NCI-H187 treated with DMSO at 0.1 percent for 48 hours (cell line): ENCODE measurements at regions not wholly inside any gene's neighbourhood (a gene's known extent, or its start where the extent isn't known, plus 50 kb on each side); places are given as distances from the start of the nearest gene placed in this dataset.

Experiments
- DNase-seq: peaks from one replicate; lab custom pipeline; 2025; lab: John Stamatoyannopoulos, UW

DNA sequence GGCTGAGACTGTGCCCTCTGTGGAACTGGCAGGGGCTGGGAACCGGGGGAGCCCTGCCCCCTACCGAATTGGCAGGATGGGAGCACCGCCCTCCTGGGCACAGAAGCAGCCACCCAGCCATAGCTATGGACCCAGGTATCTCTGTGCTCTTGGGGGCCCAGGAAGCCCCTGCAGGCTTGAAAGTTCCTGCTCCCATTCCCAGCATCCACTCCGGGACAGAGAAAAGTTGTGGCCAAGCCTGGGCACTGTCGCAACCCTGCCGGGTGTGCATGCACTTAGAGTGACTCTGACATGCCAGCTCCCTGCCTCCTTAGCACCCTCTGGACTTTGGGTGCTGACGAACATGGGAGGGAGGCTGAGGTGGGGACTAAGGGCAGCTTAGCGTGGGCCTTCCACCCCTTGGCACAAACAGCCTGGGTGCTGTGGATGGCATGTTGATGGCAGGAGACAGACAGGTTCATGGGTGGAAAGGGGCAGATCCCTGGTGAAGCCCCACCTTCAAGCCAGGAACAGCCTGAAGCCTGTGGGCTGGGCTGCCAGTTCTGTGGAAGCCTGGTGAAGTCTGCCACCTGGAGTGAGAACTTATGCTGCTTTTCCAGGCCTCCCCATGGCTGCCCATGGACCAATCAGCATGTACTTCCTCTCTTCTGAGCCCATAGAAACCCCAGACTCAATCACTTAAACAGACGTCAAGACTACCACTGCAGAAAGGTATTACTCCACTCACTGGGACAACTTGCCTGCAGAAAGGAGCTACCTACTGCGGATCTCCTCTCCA is 279.0 kb downstream of the ATXN7L3B start:
- DNase-seq: no peak

GRCh38 chr12:74817499-74817898 is 279.9 kb downstream of the ATXN7L3B start:
- DNase-seq: no peak

GRCh38 chr12:74818412-74818811 is 280.8 kb downstream of the ATXN7L3B start:
- DNase-seq: no peak

DNA sequence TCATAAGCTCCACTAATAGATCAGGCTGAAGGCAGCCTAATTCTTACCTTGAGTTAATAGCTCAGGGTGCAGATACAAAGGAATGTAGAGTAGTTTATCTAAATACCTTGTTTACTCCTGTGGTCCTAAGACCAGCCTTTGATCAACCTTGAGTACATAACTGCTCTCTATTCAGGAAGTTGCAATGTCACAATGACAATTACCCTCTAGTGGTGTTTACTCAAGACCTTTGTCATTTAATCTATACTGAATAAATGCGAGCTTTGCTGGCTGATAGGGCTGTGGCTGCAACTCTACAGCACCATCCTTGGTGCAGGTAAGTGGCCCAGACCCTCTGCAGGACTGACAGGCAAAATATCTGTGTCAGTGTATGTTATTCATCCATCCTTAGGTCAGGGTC is 282.7 kb downstream of the ATXN7L3B start:
- no peak for DNase-seq

DNA sequence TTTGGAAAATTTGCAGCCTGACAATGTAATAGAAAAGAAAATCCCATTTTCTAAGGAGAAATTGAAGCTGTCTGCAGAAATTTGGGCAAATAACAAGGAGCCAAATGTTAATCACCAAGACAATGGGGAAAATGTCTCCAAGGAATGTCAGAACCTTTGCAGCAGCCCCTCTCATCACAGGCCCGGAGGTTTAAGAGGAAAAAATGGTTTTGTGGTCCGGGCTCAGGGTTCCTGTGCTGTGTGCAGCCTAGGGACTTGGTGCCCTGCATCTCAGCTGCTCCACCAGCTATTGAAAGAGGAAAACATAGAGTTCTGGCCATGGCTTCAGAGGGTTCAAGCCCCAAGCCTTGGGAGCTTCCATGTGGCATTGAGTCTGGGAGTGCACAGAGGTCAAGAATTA is 298.9 kb downstream of the ATXN7L3B start:
- no peak for DNase-seq

DNA sequence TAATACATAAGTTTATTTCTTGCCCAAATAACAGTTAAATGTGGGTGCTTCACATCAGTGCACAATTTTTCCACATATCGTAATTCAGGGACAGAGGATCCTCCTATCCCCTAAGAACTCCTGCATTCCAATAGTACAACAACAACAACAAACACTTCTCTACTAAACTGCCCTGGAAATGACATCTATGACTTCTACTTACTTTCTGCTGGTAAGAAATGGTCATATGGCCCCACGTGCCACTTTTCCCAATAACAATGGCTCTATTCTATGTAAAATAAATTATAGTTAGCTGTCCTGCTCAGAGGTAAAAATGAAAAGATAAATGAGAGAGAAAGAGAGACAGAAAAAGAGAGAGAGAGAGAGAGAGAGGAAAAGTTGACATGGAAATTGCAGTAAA is 308.5 kb downstream of the ATXN7L3B start:
- DNase-seq: no peak

- DNase-seq: no peak
Observed at GRCh38 chr12:74847169-74847568, 309.5 kb downstream of the ATXN7L3B start.

GRCh38 chr12:74848006-74848405 is 310.4 kb downstream of the ATXN7L3B start:
- no peak for DNase-seq

- DNase-seq: no peak
Observed at GRCh38 chr12:74849801-74850200, 312.2 kb downstream of the ATXN7L3B start.

DNA sequence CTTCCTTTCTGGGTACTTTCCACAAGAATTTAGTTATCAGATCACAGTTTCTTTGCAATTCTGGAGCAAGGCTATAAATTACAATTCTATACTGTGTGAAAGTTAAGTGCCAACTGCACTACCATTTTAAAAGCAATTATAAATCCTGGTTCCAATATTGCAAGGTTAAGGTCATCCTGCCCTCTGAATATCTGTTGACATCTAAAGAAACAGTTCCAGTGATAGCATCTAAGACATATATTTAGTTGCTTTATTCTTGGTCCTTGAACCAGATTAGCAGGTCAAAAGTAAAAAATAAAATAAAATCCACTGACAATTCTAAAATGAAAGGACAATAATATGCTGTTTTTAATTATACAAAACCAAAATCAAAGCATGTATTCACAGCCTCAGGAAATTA is 334.2 kb downstream of the ATXN7L3B start:
- DNase-seq: no peak

DNA sequence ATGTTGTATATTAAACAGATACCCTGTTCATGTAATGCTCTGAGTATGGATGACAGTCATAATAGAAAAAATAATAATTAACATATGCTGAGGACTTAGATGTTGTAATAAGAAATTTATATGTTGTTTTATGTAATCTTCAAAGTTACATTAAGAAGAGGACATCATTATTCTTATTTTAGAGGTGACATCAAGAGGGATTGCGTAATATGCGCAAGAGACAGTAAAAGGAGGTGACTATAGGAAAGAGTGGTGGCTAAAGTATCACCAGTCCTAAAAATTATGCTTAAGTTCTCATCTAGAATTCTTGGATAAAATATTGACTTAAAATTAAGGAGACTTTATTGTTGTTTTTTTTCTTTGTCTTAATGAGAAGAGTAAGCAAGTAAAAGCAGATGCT is 323.9 kb downstream of the KCNC2 start:
- no peak for DNase-seq

GRCh38 chr12:74889073-74889472 is 320.6 kb downstream of the KCNC2 start:
- no peak for DNase-seq

GRCh38 chr12:74889563-74890236 is 319.9 kb downstream of the KCNC2 start:
- no peak for DNase-seq

DNA sequence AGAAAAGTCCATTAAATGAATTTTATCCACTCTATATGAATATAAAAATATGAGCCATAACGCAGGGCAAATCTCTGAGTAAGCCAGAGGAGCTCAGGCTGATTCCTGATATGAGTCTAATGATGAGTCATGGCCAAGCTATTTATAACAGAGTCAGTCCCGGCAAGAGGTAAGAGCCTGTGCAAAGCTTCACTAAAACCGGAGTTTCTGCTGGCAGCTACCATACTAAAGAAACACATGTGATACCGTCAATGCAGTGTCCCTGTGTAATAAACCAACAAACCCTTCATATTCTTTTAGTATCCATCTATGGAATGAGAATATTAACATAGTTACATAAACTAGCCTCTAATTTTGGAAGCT is 319.4 kb downstream of the KCNC2 start:
- no peak for DNase-seq

- no peak for DNase-seq
Observed at GRCh38 chr12:74891083-74891668, 318.5 kb downstream of the KCNC2 start.

DNA sequence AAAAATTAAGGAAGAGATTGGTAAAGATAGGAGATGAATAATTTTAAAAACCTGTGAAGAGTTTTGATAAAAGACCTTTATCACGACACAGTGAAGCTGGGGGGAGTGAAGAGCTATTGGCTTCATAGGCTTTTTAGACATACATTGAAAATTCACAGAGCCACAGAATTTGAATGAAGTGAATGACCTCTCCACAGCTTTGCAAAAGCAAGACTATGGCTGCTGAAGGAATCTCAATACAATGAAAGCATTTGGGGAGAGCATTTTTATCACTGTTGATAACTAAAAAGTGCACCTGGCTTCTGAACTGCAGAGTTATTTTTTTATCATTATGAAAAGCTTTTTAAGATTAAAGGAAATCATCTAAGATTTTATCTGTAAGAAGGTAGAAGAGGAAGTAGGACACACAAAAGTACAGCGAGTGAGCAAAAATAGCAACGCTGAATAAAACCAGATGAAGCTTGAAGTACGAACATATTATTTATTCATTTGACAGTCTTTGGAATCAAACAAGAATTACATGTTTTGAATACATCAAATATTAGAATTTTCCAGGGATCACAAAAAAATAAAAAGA is 317.5 kb downstream of the KCNC2 start:
- DNase-seq: no peak

- DNase-seq: no peak
Observed at GRCh38 chr12:74896186-74896585, 313.5 kb downstream of the KCNC2 start.

DNA sequence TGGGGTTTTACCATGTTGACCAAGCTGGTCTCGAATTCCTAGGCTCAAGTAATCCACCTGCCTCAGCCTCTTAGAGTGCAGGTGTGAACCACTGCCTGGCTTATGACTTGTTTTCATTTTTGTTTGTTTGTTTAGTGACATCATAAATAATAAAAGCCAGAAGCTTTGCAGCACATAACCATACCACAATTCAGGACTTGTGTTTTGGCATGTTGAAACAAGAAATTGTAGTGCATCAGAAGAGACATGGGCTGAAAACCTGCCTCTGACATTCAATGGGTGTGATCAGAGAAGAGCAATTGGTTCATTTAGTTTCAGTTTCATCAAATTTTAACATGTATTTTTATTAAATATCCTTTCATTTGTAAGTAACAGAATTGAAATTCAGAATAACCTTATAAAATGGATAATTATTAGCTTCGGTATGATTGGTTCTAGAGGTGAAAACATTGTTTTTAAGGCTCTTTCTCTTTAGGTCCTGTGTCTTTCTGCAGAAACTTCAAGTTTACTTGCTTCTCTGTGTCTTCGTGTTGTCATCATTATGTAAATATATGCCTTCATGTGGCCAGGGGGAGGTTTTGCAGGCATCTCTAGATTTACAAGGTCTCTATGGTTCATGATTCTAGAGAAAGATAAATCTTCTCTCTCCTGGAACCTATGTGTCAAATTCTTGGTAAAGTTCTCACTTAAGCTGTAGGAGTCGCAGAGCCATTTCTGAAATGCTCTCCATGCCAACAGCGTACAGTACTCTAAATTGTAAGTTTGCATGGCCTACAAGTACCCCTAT is 312.0 kb downstream of the KCNC2 start:
- no peak for DNase-seq

- no peak for DNase-seq
Observed at GRCh38 chr12:74899031-74899829, 310.4 kb downstream of the KCNC2 start.

GRCh38 chr12:74900232-74900631 is 309.4 kb downstream of the KCNC2 start:
- no peak for DNase-seq

GRCh38 chr12:74903522-74903921 is 306.1 kb downstream of the KCNC2 start:
- DNase-seq: no peak
